Lung (tissue), 11 donors: ENCODE measurements at regions not wholly inside any gene's neighbourhood (a gene's known extent, or its start where the extent isn't known, plus 50 kb on each side); places are given as distances from the start of the nearest gene placed in this dataset.

Experiments
- ATAC-seq: fragments of 200-7000 bp; cut with Tn5 transposase; one replicate; pipeline ENCODE4 v1.9.1; 2020; ENCODE audit warnings: moderate number of reproducible peaks; ENCODE audit not compliant: insufficient read depth, low FRiP score
- DNase-seq, 3 donors: peaks; one replicate each; pipeline ENCODE4 v3.0.0-alpha.2; 2013 to 2017
- H3K27ac ChIP-seq, 2 donors: one replicate each; pipeline ENCODE4 v1.5.1; 2013; ENCODE audit warnings: mild to moderate bottlenecking in 2 of 2, moderate library complexity in 2 of 2, control low read depth in 1 of 2, inconsistent platforms in 1 of 2, low read depth in 1 of 2, low read length in 1 of 2
- H3K27me3 ChIP-seq, 3 donors: one replicate each; pipeline ENCODE4 v1.5.1; 2013; ENCODE audit warnings: low read length in 2 of 3; ENCODE audit not compliant: control insufficient read depth in 3 of 3, insufficient read depth in 3 of 3
- H3K36me3 ChIP-seq, 4 donors: one replicate each; pipeline ENCODE4 v1.5.1; 2013; ENCODE audit warnings: low read length in 4 of 4, mild to moderate bottlenecking in 1 of 4, moderate library complexity in 1 of 4; ENCODE audit not compliant: control insufficient read depth in 4 of 4, insufficient read depth in 4 of 4
- H3K4me1 ChIP-seq, 5 donors: one replicate each; pipeline ENCODE4 v1.5.1; 2013; ENCODE audit warnings: low read length in 5 of 5, mild to moderate bottlenecking in 2 of 5, moderate library complexity in 1 of 5; ENCODE audit not compliant: control insufficient read depth in 5 of 5, insufficient read depth in 5 of 5
- H3K4me3 ChIP-seq: one replicate; pipeline ENCODE4 v1.5.1; 2013; ENCODE audit warnings: mild to moderate bottlenecking, control low read depth, moderate library complexity
- H3K9ac ChIP-seq, 2 donors: one replicate each; pipeline ENCODE4 v1.5.1; 2013; ENCODE audit warnings: low read length in 2 of 2, control low read depth in 1 of 2; ENCODE audit not compliant: insufficient read depth in 1 of 2
- H3K9me3 ChIP-seq, 4 donors: one replicate each; pipeline ENCODE4 v1.5.1; 2013; ENCODE audit warnings: low read length in 3 of 4, mild to moderate bottlenecking in 1 of 4, moderate library complexity in 1 of 4; ENCODE audit not compliant: control insufficient read depth in 4 of 4, insufficient read depth in 3 of 4
- WGBS, 2 donors: extraction: QIAGEN DNeasy Blood & Tissue Kit; methylation state at CpG; one replicate each; pipeline ENCODE4 v1.1.7; 2013; 5-methylcytosine and 5-hydroxymethylcytosine counted together
- TF ChIP-seq, protein P1 (sequence below): IDR thresholded peaks from 2 replicates; pipeline ENCODE4 v1.5.1; 2012; ENCODE audit warnings: mild to moderate bottlenecking; ENCODE audit errors: control extremely low read depth, extremely low read depth
- donor health status: control.
- donor health status: control.
- donor health status: Bipolar disorder and iron deficiency.
- donor health status: healthy.
- donor health status: DM: yes; HTN: yes; CAD: no.

DNA sequence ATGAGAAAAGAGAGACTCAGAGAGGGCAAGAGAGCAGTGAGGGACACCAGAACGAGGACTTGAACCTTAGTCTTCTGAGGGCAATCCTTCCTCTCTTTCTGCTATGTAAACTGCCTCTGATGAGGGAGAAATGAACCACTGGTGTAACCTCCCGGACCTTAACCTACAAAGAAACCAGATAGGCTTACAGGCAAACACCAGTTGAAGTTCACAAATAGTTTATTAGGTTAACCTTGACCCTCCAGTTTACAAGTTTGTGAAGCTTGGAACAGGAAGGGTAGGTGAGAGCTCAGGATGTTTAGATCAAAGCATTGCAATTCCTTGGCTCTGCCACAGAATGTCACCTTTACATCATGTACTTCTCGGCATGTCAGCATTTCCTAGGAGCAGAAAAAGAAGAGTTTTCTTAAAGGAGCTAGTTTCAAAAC, 486.4 kb upstream of the SPRED2 start:
- 71 to 72% methylated on average over 3 of the region's 3 CpGs for WGBS, 2 donors
- DNase-seq (peak in 1 of 3 donors; percentile 14), ATAC-seq (no peak)
- TF ChIP-seq, protein P1, sequence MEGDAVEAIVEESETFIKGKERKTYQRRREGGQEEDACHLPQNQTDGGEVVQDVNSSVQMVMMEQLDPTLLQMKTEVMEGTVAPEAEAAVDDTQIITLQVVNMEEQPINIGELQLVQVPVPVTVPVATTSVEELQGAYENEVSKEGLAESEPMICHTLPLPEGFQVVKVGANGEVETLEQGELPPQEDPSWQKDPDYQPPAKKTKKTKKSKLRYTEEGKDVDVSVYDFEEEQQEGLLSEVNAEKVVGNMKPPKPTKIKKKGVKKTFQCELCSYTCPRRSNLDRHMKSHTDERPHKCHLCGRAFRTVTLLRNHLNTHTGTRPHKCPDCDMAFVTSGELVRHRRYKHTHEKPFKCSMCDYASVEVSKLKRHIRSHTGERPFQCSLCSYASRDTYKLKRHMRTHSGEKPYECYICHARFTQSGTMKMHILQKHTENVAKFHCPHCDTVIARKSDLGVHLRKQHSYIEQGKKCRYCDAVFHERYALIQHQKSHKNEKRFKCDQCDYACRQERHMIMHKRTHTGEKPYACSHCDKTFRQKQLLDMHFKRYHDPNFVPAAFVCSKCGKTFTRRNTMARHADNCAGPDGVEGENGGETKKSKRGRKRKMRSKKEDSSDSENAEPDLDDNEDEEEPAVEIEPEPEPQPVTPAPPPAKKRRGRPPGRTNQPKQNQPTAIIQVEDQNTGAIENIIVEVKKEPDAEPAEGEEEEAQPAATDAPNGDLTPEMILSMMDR: no peak
- peaks cover 0 to 8% (median 0%) of the 10 kb centered on the region in 5 donors for H3K4me1 ChIP-seq
- no peaks in the 10 kb centered on the region for H3K9me3 ChIP-seq
- H3K27me3 ChIP-seq: no peaks in the 10 kb centered on the region
- no peak overlapping the region for H3K9ac ChIP-seq
- H3K36me3 ChIP-seq: no peaks in the 10 kb centered on the region
- H3K27ac ChIP-seq: no peak overlapping the region
- no peak overlapping the region for H3K4me3 ChIP-seq

DNA sequence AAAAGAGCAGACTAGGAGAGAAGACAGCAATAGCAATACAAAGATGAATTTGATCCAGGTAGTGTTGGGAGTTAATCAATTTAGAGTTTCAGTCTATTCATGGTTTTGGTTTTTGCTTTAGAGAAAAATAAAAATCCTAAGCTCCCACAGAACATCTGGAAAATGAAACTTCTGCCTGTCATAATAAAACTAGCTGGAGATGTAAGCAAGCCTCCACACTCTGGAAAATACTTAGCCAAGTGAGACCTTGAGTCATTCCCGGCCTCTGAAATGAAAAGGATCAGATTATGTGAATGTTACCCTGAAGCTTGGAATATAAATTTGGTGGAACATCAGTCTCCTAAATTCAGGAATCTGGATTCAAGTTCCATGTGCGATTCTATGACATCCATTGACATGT, 485.6 kb upstream of the SPRED2 start:
- Histone ChIP-seq H3K27me3 (no peaks in the 10 kb centered on the region), H3K9me3 (no peaks in the 10 kb centered on the region), H3K4me1 (peaks cover 0 to 8% (median 0%) of the 10 kb centered on the region in 5 donors), H3K9ac (no peak overlapping the region), H3K27ac (no peak overlapping the region), H3K36me3 (no peaks in the 10 kb centered on the region), H3K4me3 (no peak overlapping the region)
- peak in 1 of 3 donors; percentile 52 for DNase-seq
- TF ChIP-seq, protein P1: no peak
- ATAC-seq: no peak
- 85 to 92% methylated on average over 2 of the region's 2 CpGs for WGBS, 2 donors

DNA sequence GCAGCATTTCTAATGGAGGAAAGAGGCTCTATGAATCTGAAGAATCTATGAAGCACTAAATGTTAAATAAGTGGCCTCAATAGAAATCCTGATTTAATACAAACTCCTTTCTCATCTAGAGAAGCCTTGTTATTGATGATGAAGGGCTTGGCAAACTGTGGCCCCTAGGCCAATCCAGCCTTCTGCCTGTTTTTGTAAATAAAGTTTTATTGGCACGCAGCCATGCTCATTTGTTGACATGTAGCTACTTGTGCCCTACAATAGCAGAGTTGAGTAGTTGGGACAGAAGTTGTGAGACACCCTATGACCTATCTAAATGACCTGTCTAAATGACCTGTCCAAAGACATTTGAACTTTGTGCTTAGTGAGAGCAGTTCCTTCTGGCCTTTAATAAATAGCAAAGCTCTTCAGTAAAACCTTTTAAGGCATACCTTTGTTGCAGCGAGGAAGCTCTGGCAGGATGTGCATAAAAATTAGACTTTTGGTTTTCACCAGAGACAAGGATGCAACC, 484.4 kb upstream of the SPRED2 start:
- TF ChIP-seq, protein P1: no peak
- H3K4me3 ChIP-seq: no peak overlapping the region
- 92 to 93% methylated on average over 2 of the region's 2 CpGs for WGBS, 2 donors
- DNase-seq (no peak), ATAC-seq (no peak)
- H3K4me1 ChIP-seq: peaks cover 0 to 1% (median 0%) of the 10 kb centered on the region in 5 donors
- H3K9me3 ChIP-seq: no peaks in the 10 kb centered on the region
- H3K27me3 ChIP-seq: no peaks in the 10 kb centered on the region
- no peaks in the 10 kb centered on the region for H3K36me3 ChIP-seq
- no peak overlapping the region for H3K27ac ChIP-seq
- no peak overlapping the region for H3K9ac ChIP-seq

DNA sequence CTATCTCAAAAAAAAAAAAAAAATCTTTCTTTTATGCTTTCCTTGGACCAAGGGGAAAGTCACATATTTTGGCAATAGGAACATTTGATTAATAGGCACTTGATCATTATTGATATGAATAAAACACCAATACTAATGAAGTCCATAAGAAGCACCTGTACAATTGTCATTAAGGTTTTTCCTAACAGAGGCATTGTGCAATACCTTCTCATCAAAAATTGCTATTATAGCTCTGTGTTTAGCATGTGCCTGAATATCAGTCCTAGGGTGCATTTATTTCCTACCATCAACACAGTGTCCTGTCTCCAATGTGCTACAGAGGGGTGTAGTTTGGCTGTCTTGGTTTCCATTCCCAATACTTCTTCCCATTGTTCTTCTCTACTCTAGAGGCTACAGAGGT, 483.8 kb upstream of the SPRED2 start:
- TF ChIP-seq, protein P1: no peak
- H3K27ac ChIP-seq: no peak overlapping the region
- no peak overlapping the region for H3K9ac ChIP-seq
- H3K4me3 ChIP-seq: no peak overlapping the region
- ATAC-seq: no peak
- no peaks in the 10 kb centered on the region for H3K27me3 ChIP-seq
- H3K36me3 ChIP-seq: no peaks in the 10 kb centered on the region
- H3K9me3 ChIP-seq: no peaks in the 10 kb centered on the region
- peaks cover 0 to 1% (median 0%) of the 10 kb centered on the region in 5 donors for H3K4me1 ChIP-seq
- DNase-seq: no peak
